ENCODE measurements at regions not wholly inside any gene's neighbourhood (a gene's known extent, or its start where the extent isn't known, plus 50 kb on each side); places are given as distances from the start of the nearest gene placed in this dataset.

- TF ChIP-seq CTCF (tag by site-specific recombination; IDR thresholded peaks at IDR 0.05) (no peak), ZNF777 (tag by site-specific recombination; IDR thresholded peaks at IDR 0.05; ENCODE audit: borderline replicate concordance) (no peak), ZNF10 (tag by site-specific recombination; IDR thresholded peaks at IDR 0.05) (no peak), ZNF280D (tag by site-specific recombination; IDR thresholded peaks at IDR 0.05) (no peak), ZNF560 (tag by site-specific recombination; IDR thresholded peaks at IDR 0.05; ENCODE audit: borderline replicate concordance) (no peak), ZSCAN30 (tag by site-specific recombination; IDR thresholded peaks at IDR 0.05) (no peak), ZNF639 (tag by site-specific recombination; IDR thresholded peaks at IDR 0.05) (no peak), ZSCAN5A (tag by site-specific recombination; IDR thresholded peaks at IDR 0.05) (no peak), SALL2 (tag by site-specific recombination; IDR thresholded peaks at IDR 0.05; ENCODE audit: borderline replicate concordance) (no peak), ZBTB11 (tag by site-specific recombination; conservative IDR thresholded peaks at IDR 0.05; ENCODE audit: low read depth) (no peak)
Measured at GRCh38 chr14:97318380-97318779, 521.2 kb downstream of the VRK1 start.
